SK-N-MC (cell line): ENCODE measurements at regions not wholly inside any gene's neighbourhood (a gene's known extent, or its start where the extent isn't known, plus 50 kb on each side); places are given as distances from the start of the nearest gene placed in this dataset.

Source experiments
- EZH2 ChIP-seq: fragments of 200-600 bp; sonication (generic); IDR thresholded peaks from one replicate; pipeline ENCODE4 v1.6.1; 2017; ENCODE audit warnings: antibody characterized with exemption
- FOXP2 ChIP-seq: optimal IDR thresholded peaks from 2 replicates; pipeline ENCODE3; 2011; ENCODE audit warnings: mild to moderate bottlenecking, moderate library complexity; ENCODE audit not compliant: insufficient read depth; ENCODE audit errors: extremely low read length, control extremely low read depth
- POLR2AphosphoS5 ChIP-seq: IDR thresholded peaks from 2 replicates; pipeline ENCODE4 v1.6.1; 2012; ENCODE audit warnings: mild to moderate bottlenecking, low read depth, low read length, borderline replicate concordance

GRCh38 chr4:136302566-136302965 lies 1229.7 kb downstream of the PCDH18 start:
- TF ChIP-seq POLR2AphosphoS5, result no peak
- no peak for TF ChIP-seq EZH2
- no peak for TF ChIP-seq FOXP2
